Head of caudate nucleus (tissue), 42 donors: ENCODE measurements at regions not wholly inside any gene's neighbourhood (a gene's known extent, or its start where the extent isn't known, plus 50 kb on each side); places are given as distances from the start of the nearest gene placed in this dataset.
A peak's percentile ranks its signal among the peaks of the same experiment; 100 is the strongest.

Source experiments
- DNase-seq, 42 donors: peaks; one replicate each; pipeline versions ENCODE4 v3.0.0 to v3.0.0-alpha.2; 2020 to 2021; ENCODE audit warnings: mixed read lengths in 7 of 42
- intact Hi-C: fragments of 100-400 bp; cut with DNase I; formaldehyde crosslinking; loops from one replicate; pipeline ENCODE4 v1.15.0; 2022

DNA sequence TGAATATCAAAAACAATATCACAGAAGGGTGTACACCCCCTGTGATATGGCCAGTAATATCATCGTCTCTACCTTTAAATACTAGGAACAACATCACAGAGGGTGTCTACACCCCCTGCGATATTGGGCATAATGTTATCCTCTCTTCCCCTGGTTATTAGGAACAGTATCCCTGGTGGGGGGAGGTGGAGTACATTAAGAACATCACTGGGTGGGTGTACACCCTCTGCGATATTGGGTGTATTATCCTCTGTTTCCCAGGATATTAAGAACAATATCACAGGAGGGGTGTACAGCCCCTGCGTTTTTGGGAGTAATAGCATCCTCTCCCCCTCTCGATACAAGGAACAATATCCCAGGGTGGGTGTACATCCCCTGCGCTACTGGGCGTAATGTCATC, 1932.8 kb downstream of the SUCLG1 start:
- intact Hi-C loops: no loop called here

DNA sequence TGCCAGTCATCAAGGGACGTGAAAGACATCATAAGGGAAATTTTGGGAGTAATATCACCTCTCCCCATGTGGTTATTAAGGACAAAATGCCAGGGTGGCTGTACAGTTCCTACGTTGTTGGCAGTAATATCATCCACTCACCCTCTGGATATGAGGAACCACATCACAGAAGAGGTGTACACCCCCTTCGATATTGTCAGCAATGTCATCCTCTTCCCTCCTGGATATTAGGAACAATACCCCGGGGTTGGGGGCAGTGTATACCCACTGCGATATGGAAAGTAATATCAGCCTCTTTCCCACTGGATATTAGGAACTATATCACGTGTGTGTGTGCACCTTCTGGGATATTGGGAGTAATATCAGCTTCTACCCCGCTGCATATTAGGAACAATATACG, 1933.3 kb downstream of the SUCLG1 start:
- intact Hi-C loops: no loop called here
- DNase-seq: no peak

More for the DNA sequence above, 1932.8 kb downstream of the SUCLG1 start:
- DNase-seq: no peak

DNA sequence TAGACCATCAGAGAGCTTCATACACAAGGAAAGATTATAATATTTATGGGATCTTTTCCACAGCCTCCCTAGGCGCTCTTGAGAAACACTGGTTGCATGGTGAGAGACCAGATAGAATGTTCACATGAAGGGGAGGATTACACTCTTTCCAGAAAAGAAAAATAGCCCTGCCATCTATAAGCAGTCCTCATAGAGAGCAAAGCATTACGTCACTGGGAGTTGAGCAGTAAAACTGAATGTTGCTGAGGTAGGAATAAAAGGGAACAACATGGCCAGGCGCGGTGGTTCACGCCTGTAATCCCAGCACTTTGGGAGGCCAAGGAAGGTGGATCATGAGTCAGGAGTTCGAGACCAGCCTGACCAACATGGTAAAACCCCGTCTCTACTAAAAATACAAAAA, 1934.3 kb downstream of the SUCLG1 start:
- intact Hi-C loops: no loop called here
- DNase-seq: no peak

DNA sequence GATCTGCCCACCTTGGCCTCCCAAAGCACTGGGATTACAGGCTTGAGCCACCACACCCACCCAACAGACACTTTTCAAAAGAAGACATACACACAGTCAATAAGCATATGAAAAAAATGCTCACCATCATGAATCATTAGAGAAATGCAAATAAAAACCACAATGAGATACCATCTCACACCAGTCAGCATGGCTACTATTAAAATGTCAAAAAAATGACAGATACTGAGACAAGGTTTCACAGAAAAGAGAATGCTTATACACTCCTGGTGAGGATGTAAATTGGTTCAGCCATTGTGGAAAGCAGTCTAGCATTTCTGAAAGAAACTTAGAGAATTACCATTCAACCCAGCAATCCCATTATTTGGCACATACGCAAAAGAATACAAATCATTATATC, 1947.2 kb downstream of the SUCLG1 start:
- no peak for DNase-seq
- intact Hi-C loops: no loop called here

- intact Hi-C loops: no loop called here
Observed at GRCh38 chr2:82508702-82509101, 1950.4 kb downstream of the SUCLG1 start.

DNA sequence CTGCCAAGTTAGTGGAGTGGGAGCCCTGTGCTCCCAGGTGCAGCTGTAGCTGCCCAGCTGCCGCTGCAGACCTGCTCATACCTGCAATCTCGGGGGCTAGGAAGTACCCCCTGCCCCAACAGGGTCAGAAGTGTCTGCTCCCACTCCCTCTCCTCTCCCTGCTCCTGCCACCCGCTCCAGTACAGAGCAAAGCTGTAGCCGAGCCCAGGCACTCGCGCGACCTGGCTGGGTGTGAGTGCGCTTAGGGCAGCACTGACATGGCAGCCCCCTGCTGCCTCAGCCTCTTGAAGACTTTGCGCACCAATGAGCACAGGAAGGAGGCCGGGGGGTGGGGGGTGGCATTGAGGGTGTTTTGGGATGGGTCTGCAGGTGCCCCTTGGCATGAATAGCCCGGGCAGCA, 1951.4 kb downstream of the SUCLG1 start:
- DNase-seq: no peak
- intact Hi-C loops: no loop called here

More at GRCh38 chr2:82508702-82509101, 1950.4 kb downstream of the SUCLG1 start:
- no peak for DNase-seq

GRCh38 chr2:82501217-82501616, 1957.9 kb downstream of the SUCLG1 start:
- no peak for DNase-seq
- intact Hi-C loops: no loop called here

DNA sequence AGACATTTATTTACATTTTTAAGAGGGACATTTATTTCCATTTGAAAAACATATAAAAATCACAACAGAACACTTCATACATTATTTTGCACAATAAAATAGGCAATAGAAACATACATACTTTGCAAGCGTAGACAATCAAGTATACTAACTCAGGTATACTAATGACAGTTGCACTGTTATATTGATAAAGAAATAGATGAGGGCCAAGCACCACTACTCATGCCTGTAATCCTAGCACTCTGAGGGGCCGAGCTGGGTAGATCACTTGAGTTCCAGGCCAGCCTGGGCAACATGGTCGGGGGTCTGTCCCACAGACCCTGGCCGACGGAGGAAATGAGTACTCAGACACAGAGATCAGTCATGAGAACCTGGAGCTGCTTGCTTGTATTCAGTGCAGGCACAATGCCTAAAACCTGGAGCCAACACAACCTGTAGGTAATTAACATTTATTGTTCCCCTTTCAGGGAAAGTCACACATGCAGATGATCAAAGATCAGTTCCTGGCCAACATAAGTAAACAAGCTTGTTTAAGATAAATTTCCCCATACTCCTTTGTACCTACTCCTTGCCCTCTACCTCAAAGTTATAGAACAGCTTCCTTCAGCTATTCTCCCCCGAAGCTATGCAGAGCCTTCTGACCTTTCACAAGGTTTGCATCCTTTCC, 1960.2 kb downstream of the SUCLG1 start:
- intact Hi-C loops: no loop called here
- DNase-seq: peak in 1 of 42 donors; percentile 4

GRCh38 chr2:82494739-82495138, 1964.3 kb downstream of the SUCLG1 start:
- intact Hi-C loops: no loop called here
- no peak for DNase-seq

DNA sequence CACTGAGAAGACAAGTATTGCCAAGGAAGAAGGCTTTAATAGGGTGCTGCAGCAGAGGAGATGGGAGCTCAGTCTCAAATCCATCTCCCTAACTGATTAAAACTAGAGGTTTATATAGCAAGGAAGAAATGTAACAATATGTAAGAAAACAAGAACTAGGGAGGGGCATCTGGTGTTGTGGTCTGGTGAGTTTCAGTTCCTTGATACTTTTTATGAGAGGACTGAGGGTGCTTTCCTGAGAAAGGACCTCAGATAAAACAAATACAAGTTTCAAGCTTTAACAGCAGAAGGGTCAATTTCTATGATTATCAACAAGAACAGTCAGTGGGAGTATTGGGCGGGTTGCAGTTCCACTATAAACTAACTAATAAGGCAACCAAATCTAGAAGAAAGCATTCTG, 1967.5 kb downstream of the SUCLG1 start:
- intact Hi-C loops: no loop called here
- no peak for DNase-seq

DNA sequence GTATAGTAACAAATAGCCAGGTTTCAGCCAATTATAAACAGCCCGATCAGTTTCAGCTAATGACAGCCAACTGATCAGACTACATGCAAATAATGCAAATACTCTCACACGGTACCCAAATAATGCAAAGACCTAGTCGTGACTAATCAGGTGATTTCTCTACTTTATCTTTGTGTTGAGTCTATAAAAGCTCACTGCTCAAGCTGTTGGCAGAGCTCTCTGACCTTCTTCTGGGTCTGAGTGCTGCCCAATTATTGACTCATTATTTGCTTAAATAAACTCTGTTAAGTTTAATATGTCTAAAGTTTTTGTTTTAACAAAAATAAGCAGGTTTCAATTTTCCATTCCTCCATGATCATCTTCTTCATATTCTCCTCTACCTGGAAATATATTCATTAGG, 1971.7 kb downstream of the SUCLG1 start:
- intact Hi-C loops: no loop called here
- DNase-seq: no peak

DNA sequence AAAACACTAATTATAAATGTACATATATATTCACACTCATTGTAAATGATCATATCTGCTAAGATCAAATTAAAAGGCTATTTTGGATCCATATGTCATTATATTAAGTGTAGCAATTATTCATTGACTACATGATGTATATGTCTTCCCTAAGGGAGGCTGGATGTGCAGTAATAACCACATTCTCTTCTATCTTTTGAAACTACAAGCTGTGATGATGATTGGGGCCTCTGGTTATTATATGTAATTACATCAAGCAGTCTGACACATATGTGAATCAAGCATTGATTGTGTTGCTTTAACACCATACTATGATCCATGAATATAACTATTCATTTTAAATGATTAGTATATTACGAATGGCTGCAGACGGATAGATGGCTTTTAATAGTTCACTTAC, 1973.4 kb downstream of the SUCLG1 start:
- intact Hi-C loops: no loop called here
- DNase-seq: no peak

GRCh38 chr2:82481207-82481606, 1977.9 kb downstream of the SUCLG1 start:
- DNase-seq: no peak
- intact Hi-C loops: no loop called here

GRCh38 chr2:82478641-82479040, 1980.4 kb downstream of the SUCLG1 start:
- DNase-seq: no peak
- intact Hi-C loops: no loop called here

DNA sequence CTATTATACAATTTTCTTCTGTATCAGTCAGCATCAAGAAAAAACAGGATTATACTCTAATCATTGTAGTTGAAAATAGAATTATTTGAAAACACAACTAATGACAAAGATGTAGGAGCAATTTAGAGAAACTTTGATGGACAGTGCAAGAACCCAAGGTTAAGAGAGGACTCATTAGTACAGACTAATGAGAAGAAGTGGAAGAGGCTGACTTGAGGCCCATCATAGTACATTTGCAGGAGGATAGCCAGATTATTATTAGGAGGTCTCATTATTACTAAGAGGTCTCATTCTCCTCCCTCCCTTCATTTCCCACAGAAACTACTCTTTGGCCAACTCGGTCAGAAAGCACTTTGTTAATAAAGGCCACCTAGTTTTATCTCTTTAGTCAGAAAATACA, 1983.0 kb downstream of the SUCLG1 start:
- intact Hi-C loops: no loop called here
- no peak for DNase-seq

DNA sequence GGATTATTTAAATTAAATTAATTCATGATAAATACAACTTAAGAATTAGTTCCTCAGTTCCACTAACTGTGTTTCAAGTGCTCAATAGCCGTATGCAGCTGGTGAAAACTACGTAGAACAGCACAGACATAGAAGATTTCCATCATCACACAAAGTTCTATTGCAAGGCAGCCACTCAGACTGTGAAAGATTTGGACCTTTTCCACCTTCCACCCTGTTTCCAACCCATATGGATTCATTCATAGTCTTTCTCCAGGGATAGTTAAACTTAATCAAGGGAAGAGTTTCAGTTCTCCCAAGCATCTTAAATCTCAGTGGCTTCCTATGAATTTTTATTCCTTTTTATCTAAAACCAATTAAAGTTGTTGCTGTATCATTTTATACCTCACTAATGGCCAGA, 2030.8 kb downstream of the SUCLG1 start:
- intact Hi-C loops: no loop called here
- DNase-seq: no peak

- intact Hi-C loops: no loop called here
Observed at GRCh38 chr2:82412021-82412420, 2047.1 kb downstream of the SUCLG1 start.

GRCh38 chr2:82411071-82411470, 2048.0 kb downstream of the SUCLG1 start:
- no peak for DNase-seq
- intact Hi-C loops: no loop called here

More at GRCh38 chr2:82412021-82412420, 2047.1 kb downstream of the SUCLG1 start:
- DNase-seq: no peak

GRCh38 chr2:82395531-82395930, 2063.5 kb downstream of the SUCLG1 start:
- DNase-seq: no peak
- intact Hi-C loops: no loop called here

DNA sequence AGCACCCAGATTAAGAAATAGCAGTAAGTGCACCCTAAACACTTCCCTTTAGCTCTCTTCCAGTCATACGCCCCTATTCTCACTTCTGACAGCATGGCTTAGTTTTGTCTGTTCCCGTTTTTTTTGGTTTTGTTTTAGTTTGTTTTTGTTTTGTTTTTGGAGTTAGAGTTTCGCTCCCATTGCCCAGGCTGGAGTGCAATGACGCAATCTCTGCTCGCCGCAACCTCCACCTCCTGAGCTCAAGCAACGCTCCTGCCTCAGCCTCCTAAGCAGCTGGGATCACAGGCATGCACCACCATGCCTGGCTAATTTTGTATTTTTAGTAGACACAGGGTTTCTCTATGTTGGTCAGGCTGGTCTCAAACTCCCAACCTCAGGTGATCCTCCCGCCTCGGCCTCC, 2067.7 kb downstream of the SUCLG1 start:
- intact Hi-C loops: no loop called here
- peak in 1 of 42 donors; percentile 1 for DNase-seq

DNA sequence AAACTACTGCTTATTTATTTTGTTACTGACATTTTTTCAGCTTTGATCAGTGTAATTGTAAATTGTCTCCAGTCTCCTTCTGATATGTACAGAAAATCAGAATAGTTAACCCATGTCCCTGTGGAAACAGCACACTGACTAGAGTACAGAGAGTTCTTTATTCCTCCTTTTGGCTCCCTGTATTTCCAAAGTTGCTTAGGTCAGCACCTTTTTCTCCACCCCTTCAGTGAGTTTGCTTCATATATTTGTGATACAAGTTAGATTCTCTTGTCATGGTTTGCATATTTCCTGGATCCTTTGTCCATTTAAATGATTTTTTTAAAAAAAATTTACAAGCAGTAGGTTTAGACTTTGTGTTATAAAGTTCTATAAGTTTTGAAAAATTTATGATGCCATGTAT, 2051.1 kb upstream of the LRRTM1 start:
- intact Hi-C loops: no loop called here
- no peak for DNase-seq

DNA sequence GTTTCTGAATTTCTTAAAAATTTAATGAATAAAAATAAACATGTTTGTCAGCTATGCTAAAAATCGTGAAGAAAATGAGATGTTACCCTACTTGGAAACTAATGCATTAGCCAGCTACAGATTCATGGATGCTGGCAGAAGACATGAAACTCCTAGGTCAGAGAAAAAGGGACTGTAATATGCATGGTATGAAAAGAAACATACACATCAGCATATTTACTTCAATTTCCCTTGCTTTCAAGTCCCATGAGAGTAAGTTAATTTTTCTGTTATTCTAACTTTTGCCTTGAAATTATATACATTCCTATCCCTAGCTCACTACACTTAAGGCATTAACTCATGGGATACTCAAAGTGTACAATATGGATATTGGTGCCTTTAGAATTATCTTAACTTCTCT, 2041.4 kb upstream of the LRRTM1 start:
- no peak for DNase-seq
- intact Hi-C loops: no loop called here
